NCI-H526 treated with DMSO at 0.1 percent for 48 hours (cell line): ENCODE measurements at regions not wholly inside any gene's neighbourhood (a gene's known extent, or its start where the extent isn't known, plus 50 kb on each side); places are given as distances from the start of the nearest gene placed in this dataset.
A peak's percentile ranks its signal among the peaks of the same experiment; 100 is the strongest.
"Not testable (repeated sequence)": the region's sequence is repeated elsewhere in the genome, so short reads cannot be mapped to it uniquely, and the experiment has no call there.

Source experiments
- DNase-seq: peaks from one replicate; lab custom pipeline; 2025; lab: John Stamatoyannopoulos, UW

DNA sequence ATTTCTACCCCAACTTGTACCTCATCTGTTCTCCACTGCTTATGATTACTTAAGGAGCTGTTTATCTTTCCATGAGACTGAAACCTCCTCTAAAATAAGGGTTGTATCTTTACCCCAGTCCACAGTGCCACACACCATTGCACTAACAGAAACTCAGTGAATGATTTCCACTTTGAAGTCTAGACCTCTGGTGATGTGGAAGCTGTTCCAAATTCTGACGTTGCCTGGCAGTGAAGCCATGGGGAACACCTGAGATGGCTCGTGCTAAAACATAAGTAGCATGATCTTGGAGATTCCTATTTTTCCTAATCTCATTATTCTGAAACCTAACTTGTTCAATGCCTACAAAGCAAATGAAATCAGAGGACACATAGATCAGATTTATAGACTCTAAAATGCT, 583.2 kb downstream of the EBF1 start:
- DNase-seq = no peak

DNA sequence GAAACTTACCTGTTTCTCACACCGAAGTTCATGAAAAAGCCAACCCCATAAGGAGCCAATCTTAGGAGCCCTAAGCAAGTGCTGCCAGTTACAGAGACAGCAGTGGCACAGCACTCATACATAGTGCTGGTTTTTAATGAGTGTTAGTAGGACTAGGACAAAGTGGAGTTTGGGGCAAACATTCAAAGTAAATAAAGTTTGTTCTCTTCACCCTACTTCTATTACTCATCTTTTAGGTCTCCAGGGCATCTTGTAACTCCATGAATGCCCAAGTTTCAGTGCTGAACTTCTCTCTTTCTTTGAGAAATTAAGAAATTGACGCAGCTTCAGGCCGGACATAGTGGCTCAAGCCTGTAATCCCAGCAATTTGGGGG, 584.7 kb downstream of the EBF1 start:
- no peak for DNase-seq

DNA sequence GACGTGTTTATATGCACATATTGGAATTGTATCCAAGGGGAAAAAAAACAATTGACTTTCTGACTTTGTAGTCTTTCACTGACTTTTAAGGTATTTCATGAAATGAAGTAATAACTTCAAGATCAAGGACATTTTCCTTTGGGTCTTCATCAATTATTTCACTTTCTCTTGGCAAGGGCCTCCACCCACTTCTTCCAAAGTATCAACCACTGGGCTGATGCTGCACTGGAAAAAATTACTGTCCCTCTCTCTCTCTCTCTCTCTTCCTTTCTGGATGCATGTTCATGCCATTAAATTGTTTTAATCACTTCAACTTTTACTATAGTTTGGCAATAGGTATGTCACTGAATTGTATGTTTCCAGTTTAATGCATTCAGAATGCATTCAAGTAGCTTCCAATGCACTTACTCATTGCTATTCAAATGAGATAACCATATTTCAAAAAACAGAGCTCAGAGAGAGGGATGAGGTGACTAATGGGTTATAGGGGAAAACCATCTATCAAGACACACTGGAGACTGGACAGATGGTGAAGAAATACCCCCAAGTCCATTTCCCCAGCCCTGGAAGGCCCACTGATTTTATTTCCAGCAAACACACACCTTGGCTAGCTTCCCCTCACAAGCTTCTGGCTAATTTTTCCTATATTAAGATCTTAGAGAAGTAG, 585.3 kb downstream of the EBF1 start:
- no peak for DNase-seq

DNA sequence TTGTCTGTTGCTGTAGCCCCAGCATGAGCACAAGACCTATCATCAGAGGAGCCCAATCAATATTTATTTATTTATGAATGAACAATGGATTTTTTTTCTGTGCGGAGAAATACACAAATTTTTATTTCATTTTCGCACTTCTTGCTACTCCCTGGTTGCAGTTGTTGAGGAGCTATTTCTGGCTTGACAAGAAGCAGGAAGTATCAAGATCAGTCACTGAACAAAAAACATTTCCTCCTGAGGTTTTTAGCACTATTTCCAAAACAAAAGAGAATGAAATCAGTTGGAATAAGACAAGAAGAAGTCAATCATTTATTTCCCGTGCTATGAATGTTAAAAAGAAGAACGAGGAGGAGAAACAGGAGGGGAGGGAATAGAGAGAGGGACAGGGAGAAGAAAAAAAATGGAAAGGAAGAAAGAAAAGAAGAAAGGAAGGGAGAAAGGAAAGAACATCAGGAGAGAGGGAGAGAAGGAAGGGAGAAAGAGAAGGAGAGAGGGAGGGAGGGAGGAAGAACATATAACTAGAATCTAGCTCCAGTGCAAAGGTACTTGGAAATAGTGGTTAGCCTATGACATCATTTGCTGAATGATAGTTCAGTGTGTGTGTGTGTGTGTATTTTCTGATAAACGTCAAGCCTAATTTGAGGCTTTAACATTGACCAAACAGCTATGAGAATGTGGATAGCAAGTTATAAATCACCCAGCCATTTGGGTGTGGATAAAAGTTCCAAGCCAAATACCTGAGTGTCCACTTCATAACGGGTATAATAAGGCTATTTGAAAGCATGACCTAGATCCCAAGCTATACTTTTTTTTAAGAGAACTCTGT, 586.0 kb downstream of the EBF1 start:
- no peak for DNase-seq

DNA sequence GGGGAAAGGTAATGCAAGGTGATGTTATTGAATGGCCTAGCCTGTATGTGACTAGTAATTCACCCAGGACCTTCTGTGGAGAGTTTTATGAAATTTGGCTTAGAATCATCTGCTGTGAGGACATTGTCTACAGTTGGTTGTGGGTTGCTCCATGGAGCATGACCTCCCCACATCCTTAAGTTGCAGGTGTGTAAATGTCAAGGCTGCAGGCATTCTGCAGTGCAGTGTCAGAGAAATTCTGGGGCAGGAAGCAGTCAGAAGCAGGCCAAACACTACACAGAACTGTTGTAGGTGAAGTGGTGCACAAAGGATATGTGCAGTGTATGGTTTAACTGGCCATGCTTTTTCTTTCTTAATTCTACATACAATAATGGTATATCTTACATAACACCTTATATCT, 588.3 kb downstream of the EBF1 start:
- no peak for DNase-seq

DNA sequence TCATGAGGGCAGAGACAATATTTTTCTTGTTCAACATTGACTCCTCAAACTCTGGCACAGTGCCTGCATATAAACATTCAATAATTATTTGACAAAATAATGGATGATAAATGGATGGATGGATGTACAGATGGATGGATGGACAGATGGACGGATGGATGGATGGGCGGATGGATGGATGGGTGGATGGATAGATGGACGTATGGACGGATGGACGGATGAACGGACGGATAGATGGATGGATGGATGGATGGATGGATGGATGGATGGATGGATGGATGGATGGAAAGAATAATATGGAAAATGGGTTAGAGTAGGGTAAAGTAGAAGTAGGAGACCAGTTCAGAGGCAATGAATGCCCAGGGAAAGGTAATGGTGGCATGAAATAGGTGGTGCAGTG, 589.2 kb downstream of the EBF1 start:
- DNase-seq = no peak

DNA sequence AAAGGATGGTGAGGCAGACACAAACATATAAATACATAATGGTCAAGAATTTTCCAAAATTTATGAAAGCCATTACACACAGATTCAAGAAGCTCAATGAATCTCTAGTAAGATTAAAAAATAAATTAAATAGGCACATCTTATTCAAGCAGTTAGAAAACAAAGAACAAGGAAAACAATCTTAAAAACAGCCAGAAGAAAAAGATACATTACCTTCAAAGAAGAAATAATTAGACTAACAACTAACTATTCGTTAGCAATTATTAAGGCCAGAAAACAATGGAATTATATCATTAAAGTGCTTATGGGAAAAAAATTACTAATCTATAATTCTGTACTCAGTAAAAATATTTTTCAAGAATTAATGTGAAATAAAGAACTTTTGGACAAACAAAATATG, 593.1 kb downstream of the EBF1 start:
- DNase-seq = no peak

DNA sequence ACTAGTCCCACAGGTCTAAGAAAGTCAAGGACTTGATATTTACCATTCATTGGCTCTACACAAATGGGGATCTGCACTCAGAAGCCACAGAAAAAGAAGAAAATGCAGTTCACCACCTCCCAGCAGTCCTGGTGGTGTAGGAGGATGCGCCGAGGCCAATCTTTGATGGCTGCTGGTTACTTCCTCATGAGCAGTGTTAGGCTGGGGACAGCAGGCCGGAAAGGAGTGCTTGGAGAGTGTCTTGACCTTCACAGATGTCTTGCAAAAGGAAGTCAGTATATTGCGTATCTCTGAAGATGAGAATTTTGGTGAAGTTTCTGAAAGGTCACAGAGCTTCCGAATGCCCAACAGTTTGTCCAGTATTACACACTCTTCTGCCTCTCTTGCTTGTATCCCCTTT, 597.0 kb downstream of the EBF1 start:
- no peak for DNase-seq

DNA sequence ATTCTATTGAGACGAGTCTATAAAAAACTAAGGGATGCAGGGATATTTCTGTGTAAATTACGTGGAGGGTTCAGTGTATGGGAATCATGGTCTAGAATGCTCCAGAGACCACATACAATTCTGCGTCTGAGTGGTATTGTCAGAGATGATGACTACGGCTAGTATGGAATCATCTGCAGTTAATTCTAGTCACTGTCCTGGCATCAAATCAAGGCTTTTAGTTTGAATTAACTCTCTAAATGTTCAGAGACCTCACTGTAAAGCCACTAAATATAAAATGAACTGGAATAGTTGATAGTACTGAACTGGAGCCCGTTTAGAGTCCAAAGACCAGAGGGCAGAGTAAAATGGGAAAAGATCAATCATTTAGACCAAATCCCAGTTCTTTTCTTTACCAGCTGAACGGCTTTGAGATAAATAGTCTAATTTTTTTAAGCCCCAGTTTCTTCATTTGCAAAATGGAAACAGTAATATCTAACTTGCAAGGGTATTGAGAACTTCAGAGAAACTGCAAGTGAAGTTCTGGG, 599.8 kb downstream of the EBF1 start:
- no peak for DNase-seq

DNA sequence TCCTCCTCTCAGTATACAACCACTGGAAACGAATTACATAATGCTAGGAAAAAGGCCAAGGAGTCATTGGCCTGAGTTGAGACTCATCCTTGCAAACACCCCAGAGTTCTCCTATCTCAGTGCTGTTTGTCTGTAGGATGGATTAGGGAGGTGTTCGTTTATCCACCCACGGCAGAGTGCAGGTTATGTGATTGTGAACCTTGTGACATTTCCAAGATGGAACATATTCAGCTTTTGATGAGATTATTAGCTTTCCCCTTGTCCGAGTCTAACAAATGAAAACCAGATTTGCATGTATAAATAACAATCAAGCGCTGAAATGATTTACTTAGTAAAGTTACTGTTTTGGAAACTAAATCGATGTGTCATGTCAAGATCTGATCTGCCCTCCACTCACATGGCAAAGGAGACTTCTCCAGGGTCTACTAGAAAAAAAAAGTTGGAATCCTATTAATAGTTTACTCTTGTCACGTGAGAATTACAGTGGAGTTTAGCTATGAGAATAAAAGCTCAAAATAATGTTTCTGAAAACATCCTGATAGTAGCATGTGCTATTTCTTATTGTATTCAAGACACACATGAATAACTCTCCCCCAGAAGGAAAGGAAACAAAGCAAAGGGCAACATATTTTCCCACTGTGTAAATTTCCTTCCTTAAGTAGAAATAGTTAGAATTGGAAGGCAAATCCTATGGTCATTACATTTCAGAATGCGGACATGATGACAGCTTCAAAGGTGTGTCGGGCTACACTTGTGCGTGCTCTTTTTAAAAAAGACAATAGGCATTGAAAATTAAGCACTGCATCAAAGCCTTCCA, 600.4 kb downstream of the EBF1 start:
- no peak for DNase-seq

DNA sequence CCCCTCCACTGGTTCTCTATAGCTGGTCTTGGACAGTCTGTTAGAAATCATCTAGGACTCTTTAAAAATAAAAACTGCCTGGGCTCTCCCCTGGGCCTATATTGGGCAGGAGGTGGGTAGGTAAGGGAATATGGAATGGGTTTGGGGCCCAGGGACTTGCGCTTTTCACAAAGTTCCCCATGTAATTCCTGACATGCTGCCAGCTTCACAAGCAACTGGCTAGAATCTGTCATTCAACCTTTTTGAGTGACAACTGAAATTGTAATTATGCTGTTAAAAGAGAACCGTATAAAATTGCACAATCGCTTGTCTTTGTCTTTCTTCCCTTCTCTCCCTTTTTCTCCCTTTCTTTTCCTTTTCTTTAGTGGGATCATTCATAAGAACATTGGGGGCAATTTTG, 603.1 kb downstream of the EBF1 start:
- DNase-seq = no peak

DNA sequence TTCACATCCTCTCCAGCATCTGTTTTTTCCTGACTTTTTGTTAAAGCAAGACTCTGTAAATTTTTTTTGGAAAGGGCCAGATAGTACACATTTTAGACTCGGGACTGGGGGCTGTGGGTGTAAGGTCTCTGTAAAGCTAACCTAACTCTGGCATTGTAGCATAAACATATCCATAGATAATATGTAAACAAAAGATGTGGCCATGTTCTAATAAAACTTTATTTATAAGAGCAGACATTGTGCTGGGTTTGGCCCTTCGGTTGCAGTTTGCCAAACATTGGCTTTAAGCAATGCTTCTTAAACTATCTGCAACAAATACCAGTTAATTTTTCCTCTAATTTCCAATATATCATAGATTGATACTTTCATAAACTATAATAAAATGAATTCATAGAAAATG, 605.2 kb downstream of the EBF1 start:
- DNase-seq = no peak

DNA sequence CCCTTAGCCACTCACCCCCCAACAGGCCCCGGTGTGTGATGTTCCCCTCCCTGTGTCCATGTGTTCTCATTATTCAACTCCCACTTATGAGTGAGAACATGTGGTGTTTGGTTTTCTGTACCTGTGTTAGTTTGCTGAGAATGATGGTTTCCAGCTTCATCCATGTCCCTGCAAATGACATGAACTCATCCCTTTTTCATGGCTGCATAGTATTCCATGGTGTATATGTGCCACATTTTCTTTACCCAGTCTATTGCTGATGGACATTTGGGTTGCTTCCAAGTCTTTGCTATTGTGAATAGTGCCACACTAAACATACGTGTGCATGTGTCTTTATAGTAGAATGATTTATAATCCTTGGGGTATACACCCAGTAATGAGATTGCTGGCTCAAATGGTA, 605.7 kb downstream of the EBF1 start:
- not testable (repeated sequence) for DNase-seq

DNA sequence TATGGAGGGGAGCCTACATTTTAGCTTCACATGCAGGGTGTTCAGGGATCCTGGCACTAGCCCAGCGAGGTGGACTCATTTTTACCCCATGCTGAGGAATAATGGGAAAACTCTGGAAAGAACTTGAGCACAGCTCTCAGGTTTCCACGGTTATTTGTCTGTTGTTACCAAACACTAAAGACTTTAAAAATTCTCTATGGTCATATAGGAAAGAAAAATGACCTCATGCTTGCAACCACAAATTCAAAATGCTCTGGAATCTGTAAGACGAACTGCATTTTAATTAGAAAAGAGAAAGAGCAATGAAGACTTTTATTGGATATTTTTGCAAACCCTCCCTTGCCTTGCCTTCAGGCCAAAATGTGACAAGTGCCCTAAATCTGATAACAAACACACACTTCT, 606.9 kb downstream of the EBF1 start:
- DNase-seq = no peak

DNA sequence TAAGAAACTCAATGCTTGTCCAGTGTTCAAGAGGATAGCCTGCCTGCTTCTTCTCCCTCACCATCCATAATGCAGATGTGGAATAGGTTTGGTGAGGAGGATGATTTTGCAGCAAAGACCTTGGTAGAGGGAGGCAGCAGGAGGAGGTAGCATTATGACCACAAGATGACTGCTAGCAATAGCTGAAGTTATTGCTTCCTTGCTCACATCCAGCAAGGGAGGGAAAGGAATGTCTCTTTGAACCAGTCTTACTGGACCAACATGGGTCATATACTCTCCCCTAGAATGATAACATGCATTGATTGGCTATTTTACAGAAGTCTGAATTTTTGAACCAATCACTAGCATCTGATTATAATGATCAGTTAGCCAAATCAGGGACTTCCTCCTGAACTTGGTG, 607.6 kb downstream of the EBF1 start:
- DNase-seq = no peak

DNA sequence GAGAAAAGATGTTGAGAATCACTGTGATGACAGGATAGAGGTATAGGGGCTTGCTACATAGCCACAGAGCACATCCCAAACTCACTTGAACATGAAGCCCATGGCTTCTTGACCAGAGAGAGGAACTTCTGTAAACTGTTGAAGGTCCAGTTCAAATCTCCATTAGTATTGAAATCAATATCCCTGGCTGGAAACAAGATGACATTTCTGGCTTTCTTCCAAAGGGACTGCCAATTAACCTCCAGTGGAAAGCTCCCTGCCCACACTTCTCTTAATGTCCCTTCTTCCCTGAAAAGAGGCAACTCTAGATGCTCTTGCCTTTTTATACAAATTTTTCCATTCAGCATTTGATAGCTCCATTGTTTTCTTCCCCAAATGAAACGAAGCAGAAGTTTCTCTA, 612.1 kb downstream of the EBF1 start:
- no peak for DNase-seq

DNA sequence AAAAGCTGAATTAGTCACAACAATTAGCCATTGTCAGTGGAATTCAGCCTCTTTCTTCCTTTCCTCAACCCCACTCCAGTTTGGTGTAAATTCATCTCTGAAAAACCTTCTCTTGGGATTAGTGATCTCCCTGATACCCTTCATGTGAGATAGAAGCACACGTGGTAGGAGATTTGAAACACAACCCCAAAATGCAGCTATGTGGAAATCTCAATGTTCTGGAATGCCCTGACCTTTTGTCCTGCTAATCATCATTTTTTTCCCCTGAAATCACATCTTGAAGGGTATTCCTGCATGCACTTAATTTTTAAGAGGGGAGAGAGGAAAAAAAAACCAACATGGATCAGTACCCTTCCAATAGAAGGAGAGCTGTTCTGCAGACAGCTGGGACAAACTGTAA, 612.6 kb downstream of the EBF1 start:
- no peak for DNase-seq

DNA sequence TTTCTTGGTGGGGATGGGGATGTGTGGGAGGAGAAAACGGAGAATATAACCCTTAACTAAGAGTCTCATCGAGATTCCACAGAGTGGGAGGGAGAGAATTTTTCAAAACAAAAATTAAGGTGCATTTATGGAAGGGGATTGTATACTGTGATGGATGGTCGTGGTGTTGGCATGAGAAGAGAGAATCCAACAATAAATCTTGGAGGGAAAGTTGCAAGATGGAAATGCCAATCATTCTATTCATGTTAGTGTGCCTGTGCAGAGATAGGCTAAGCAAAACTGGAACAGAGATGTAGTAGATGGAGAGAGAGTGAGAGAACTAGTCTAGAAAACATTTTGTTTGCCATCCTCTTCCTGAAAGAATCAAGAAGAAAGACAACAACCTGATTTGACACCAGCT, 613.1 kb downstream of the EBF1 start:
- no peak for DNase-seq

DNA sequence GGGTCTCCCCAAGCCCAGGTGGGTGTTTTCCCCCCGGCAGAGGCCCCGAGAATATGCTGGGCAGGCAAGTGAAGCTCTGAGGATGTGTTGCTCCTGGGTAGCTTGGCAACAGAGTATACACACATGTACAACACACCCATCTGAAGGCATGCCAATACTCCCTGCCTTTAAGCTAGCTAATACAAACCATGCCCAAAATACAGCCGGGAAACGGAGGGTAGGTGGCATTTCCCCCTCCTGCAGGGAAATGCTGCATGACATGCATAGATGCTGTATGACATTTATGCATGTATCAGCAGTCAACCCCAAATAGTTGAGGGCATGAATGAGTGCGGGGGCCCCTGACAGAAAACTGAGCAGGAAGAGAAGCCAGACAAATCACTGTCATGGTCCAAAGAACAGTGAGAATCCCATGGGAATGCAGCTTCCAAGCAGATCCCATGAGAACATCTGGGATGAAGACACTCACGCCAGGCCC, 614.1 kb downstream of the EBF1 start:
- DNase-seq = no peak

DNA sequence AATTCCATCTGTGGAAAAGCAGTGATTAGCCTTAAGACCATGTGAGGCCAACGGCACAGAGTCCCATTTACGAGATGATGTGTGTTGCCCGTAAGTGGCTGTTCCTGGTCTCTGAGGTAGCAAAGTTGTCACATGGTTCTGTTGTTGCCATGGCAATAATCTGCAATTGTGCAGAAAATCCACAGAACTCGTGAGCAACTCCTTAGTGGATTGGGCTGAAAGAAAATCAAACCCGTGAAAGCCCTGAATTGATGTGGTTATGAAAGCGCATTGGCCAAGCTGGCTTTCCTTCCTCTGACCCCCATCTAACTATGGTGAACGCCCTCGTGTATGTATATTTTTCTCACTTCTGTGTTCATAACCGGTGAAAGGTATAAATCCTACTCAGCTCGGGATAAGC, 614.7 kb downstream of the EBF1 start:
- DNase-seq = no peak

DNA sequence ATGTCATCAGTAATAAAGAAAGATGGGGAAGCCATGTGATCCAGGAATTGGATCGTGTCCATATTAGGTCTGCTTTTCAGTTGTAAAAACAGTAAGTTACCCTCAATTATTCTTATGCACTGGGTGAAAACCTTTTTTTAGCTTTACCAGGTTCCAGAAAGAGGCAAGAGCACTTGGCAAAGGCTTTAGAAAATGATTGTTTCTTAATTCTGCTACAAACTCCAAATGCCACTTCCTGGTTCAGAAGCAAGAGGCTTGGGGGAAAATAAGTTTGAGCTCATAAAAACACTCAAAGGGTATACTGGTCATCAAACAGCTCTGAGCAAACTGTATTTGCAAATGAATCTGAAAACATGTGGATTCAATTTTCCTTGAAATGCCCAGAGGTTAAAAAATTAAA, 615.6 kb downstream of the EBF1 start:
- peak; percentile 63 for DNase-seq

DNA sequence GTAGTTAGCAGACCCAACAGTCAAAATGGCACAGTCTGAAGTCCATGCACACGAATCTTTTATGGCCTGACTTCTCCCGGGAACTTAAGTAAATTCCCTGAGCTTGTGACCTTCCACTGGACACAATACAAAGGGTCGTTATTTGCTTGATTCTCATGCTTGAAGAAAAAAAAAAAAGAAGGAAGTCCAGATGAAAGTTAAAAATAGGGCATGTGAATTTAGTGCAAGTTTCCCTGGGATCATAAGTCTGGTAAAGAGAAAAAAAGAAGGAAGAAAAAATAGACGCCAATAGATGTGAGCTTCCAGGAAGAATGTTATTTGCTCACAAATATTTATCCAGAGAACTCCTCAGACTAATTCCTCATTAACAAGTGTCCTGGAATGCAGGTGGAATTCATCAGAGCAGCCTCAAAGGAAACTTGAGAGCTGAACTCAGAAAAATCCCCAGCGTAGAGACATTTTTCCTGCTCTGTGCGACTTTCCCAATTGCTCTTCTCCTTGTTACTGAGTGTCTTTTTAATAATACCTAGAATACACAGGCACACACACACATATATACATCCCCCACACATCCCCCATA, 616.3 kb downstream of the EBF1 start:
- no peak for DNase-seq
